ENCODE measurements at regions not wholly inside any gene's neighbourhood (a gene's known extent, or its start where the extent isn't known, plus 50 kb on each side); places are given as distances from the start of the nearest gene placed in this dataset.

- H3K27ac ChIP-seq: no peak overlapping the region
- H3K9me3 ChIP-seq: no peaks in the 10 kb centered on the region
- intact Hi-C loops (cut with DNase I): no loop called here
- no peak for DNase-seq
- no peak overlapping the region for H3K4me3 ChIP-seq
- no peaks in the 10 kb centered on the region for H3K36me3 ChIP-seq
- no peak for ATAC-seq
- TF ChIP-seq CTCF (IDR thresholded peaks at IDR 0.05): no peak
- H3K4me1 ChIP-seq: no peaks in the 10 kb centered on the region
- no peaks in the 10 kb centered on the region for H3K27me3 ChIP-seq
These were observed 286.3 kb downstream of the OSR1 start for GRCh38 chr2:19072161-19072560.

DNA sequence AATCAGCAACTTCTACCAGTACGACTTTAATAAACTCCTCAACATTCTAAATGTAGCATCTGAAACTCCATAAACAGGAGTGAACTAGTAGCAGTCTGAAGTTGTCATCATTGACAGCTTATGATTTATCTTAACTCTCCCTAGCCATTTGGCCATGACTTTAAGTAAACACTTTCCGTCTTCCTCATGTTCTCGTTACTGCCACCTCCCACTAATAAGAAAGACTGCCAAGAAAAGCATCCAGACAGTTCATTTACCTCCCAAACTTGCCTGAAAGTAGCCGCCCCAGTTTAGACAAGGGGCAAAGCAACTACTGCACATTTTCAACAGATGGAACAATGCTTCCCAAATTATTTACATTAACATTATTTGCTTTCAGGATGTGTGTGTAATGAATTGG is 287.5 kb downstream of the OSR1 start:
- ATAC-seq (no peak), DNase-seq (no peak)
- Histone ChIP-seq H3K9me3 (no peaks in the 10 kb centered on the region), H3K4me1 (no peaks in the 10 kb centered on the region), H3K36me3 (no peaks in the 10 kb centered on the region), H3K27me3 (no peaks in the 10 kb centered on the region), H3K4me3 (no peak overlapping the region), H3K27ac (no peak overlapping the region)
- intact Hi-C loops (cut with DNase I): no loop called here
- TF ChIP-seq CTCF (IDR thresholded peaks at IDR 0.05): no peak

- DNase-seq (no peak), ATAC-seq (no peak)
- TF ChIP-seq CTCF (IDR thresholded peaks at IDR 0.05): no peak
- Histone ChIP-seq H3K9me3 (no peaks in the 10 kb centered on the region), H3K27me3 (no peaks in the 10 kb centered on the region), H3K4me1 (no peaks in the 10 kb centered on the region), H3K36me3 (no peaks in the 10 kb centered on the region), H3K27ac (no peak overlapping the region), H3K4me3 (no peak overlapping the region)
- intact Hi-C loops (cut with DNase I): no loop called here
These were observed 290.2 kb downstream of the OSR1 start for GRCh38 chr2:19068206-19068605.

- no peaks in the 10 kb centered on the region for H3K27me3 ChIP-seq
- no peak for TF ChIP-seq CTCF (IDR thresholded peaks at IDR 0.05)
- DNase-seq (no peak), ATAC-seq (no peak)
- H3K4me3 ChIP-seq: no peak overlapping the region
- no peak overlapping the region for H3K27ac ChIP-seq
- intact Hi-C loops (cut with DNase I): no loop called here
- no peaks in the 10 kb centered on the region for H3K4me1 ChIP-seq
- no peaks in the 10 kb centered on the region for H3K9me3 ChIP-seq
- H3K36me3 ChIP-seq: no peaks in the 10 kb centered on the region
These were observed 296.1 kb downstream of the OSR1 start for GRCh38 chr2:19062370-19062769.

GRCh38 chr2:19059076-19059475 is 299.3 kb downstream of the OSR1 start:
- DNase-seq (no peak), ATAC-seq (peak; percentile 77)
- Histone ChIP-seq H3K27me3 (no peaks in the 10 kb centered on the region), H3K4me3 (no peak overlapping the region), H3K27ac (no peak overlapping the region), H3K4me1 (no peaks in the 10 kb centered on the region), H3K9me3 (no peaks in the 10 kb centered on the region), H3K36me3 (no peaks in the 10 kb centered on the region)
- intact Hi-C loops (cut with DNase I): no loop called here
- no peak for TF ChIP-seq CTCF (IDR thresholded peaks at IDR 0.05)

DNA sequence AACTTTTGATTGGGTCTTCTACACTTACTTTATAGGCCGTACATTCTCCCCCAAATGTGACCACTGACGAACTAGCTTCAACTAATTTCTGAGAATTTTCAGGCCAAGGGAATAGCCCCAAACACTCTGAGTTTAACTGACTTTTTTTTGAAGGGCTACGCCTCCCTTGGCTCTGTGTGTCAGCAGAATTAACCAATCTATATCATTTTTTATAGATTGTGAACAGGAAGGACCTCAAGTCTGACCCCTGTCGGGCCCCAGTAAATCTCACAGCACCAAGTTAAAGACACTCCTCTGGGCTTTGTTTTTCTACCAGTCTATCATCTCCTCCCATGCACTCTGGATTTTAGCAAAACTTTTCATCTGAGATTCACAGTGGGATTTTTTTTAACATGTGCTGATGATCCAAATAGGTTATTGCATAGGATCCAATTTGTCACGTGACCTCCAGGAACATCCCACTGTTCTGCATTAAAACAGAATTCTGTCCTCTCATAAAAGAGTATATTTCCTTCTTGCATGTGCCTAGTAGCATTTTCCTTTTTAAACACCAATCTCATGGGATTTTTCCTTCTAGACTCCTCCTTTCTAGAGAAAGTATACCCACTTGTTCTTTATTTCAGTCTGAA is 307.1 kb downstream of the OSR1 start:
- no peak overlapping the region for H3K4me3 ChIP-seq
- H3K4me1 ChIP-seq: no peaks in the 10 kb centered on the region
- intact Hi-C loops (cut with DNase I): no loop called here
- no peaks in the 10 kb centered on the region for H3K36me3 ChIP-seq
- no peaks in the 10 kb centered on the region for H3K27me3 ChIP-seq
- H3K9me3 ChIP-seq: no peaks in the 10 kb centered on the region
- TF ChIP-seq CTCF (IDR thresholded peaks at IDR 0.05): no peak
- H3K27ac ChIP-seq: no peak overlapping the region
- ATAC-seq (no peak), DNase-seq (no peak)

All from upper lobe of right lung (tissue), 1 donor.